ENCODE measurements at regions not wholly inside any gene's neighbourhood (a gene's known extent, or its start where the extent isn't known, plus 50 kb on each side); places are given as distances from the start of the nearest gene placed in this dataset.

DNA sequence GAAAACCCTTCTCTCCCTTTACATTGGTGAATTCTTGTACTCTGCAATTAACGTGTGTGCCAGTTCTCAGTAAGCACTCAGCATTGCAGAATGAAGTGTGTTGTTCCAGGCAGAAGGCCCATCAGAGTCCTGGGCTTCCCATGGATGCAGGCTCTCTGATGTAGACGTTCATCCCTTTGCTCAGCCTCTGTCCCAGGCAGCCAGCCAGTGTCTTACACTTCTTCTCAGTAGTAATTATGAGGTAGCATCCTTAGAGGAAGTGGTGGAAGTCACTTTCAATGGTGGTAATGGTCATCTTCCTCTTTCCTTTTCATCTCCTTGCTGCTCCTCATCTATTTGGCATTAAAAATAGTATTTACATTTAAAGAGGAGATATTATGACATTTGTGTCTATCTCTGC lies 66.7 kb upstream of the FYN start:
- Histone ChIP-seq H3K4me1 (ENCODE audit: control insufficient read depth, extremely low read depth, insufficient read depth, low read length) (peaks cover 6% of the 10 kb centered on the region), H3K36me3 (ENCODE audit: control insufficient read depth, insufficient read depth, low read length) (no peaks in the 10 kb centered on the region), H3K27me3 (ENCODE audit: control insufficient read depth, insufficient read depth, low read length) (no peaks in the 10 kb centered on the region), H3K9ac (ENCODE audit: insufficient read depth, low read length) (no peak overlapping the region), H3K27ac (ENCODE audit: insufficient read depth, low read length) (no peak overlapping the region), H3K4me2 (ENCODE audit: extremely low read depth, insufficient read depth, low read length) (no peak overlapping the region), H4K20me1 (ENCODE audit: control insufficient read depth, extremely low read depth, insufficient read depth, low read length) (no peaks in the 10 kb centered on the region), H2AFZ (ENCODE audit: low read length) (no peak overlapping the region), H3K4me3 (replicated peaks in 1 of 4; ENCODE audit: control extremely low read depth in 1 of 4, insufficient read depth in 1 of 4, low read depth in 3 of 4, low read length in 4 of 4) (no peak overlapping the region), H3K79me2 (ENCODE audit: control insufficient read depth, insufficient read depth, low read length) (no peaks in the 10 kb centered on the region), H3K9me3 (ENCODE audit: control insufficient read depth, insufficient read depth, low read depth, low read length) (no peaks in the 10 kb centered on the region)
- DNase-seq (ENCODE audit: low read depth in 2 of 2): peak in 1 of 2 donors; percentile 26
- TF ChIP-seq EZH2 (IDR thresholded peaks at IDR 0.05; ENCODE audit: low read length, missing control alignments): no peak
- TF ChIP-seq, protein P1, sequence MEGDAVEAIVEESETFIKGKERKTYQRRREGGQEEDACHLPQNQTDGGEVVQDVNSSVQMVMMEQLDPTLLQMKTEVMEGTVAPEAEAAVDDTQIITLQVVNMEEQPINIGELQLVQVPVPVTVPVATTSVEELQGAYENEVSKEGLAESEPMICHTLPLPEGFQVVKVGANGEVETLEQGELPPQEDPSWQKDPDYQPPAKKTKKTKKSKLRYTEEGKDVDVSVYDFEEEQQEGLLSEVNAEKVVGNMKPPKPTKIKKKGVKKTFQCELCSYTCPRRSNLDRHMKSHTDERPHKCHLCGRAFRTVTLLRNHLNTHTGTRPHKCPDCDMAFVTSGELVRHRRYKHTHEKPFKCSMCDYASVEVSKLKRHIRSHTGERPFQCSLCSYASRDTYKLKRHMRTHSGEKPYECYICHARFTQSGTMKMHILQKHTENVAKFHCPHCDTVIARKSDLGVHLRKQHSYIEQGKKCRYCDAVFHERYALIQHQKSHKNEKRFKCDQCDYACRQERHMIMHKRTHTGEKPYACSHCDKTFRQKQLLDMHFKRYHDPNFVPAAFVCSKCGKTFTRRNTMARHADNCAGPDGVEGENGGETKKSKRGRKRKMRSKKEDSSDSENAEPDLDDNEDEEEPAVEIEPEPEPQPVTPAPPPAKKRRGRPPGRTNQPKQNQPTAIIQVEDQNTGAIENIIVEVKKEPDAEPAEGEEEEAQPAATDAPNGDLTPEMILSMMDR (conservative IDR thresholded peaks at IDR 0.05 in 1 of 2, IDR thresholded peaks at IDR 0.05 in 1 of 2; ENCODE audit: low read depth in 1 of 2, low read length in 2 of 2): no peak

DNA sequence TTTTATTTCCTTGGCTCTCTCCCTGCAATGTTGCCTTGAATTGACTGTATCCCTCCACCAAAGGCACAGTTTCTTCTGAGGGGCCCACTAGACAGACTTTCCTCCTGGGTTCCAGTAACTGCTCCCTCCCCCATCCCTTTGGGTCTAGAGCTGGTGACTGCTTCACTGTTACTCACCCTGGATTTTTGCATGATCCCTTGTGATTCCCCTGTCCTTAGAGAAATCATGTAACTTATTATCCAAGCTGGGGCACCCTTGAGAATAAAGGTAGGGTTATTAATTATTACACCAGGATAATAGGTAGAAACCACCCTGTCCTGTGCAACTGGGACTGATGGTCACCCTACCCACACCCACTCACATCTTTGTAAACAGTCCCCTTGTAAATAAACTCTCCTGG lies 67.5 kb upstream of the FYN start:
- H3K4me3 ChIP-seq (replicated peaks in 1 of 4; ENCODE audit: control extremely low read depth in 1 of 4, insufficient read depth in 1 of 4, low read depth in 3 of 4, low read length in 4 of 4): no peak overlapping the region
- no peak overlapping the region for H2AFZ ChIP-seq (ENCODE audit: low read length)
- no peaks in the 10 kb centered on the region for H3K79me2 ChIP-seq (ENCODE audit: control insufficient read depth, insufficient read depth, low read length)
- H3K9me3 ChIP-seq (ENCODE audit: control insufficient read depth, insufficient read depth, low read depth, low read length): no peaks in the 10 kb centered on the region
- no peaks in the 10 kb centered on the region for H3K36me3 ChIP-seq (ENCODE audit: control insufficient read depth, insufficient read depth, low read length)
- no peaks in the 10 kb centered on the region for H4K20me1 ChIP-seq (ENCODE audit: control insufficient read depth, extremely low read depth, insufficient read depth, low read length)
- TF ChIP-seq, protein P1 (conservative IDR thresholded peaks at IDR 0.05 in 1 of 2, IDR thresholded peaks at IDR 0.05 in 1 of 2; ENCODE audit: low read depth in 1 of 2, low read length in 2 of 2): no peak
- H3K4me2 ChIP-seq (ENCODE audit: extremely low read depth, insufficient read depth, low read length): no peak overlapping the region
- H3K27ac ChIP-seq (ENCODE audit: insufficient read depth, low read length): no peak overlapping the region
- peaks cover 6% of the 10 kb centered on the region for H3K4me1 ChIP-seq (ENCODE audit: control insufficient read depth, extremely low read depth, insufficient read depth, low read length)
- H3K27me3 ChIP-seq (ENCODE audit: control insufficient read depth, insufficient read depth, low read length): no peaks in the 10 kb centered on the region
- no peak for DNase-seq (ENCODE audit: low read depth in 2 of 2)
- no peak overlapping the region for H3K9ac ChIP-seq (ENCODE audit: insufficient read depth, low read length)

DNA sequence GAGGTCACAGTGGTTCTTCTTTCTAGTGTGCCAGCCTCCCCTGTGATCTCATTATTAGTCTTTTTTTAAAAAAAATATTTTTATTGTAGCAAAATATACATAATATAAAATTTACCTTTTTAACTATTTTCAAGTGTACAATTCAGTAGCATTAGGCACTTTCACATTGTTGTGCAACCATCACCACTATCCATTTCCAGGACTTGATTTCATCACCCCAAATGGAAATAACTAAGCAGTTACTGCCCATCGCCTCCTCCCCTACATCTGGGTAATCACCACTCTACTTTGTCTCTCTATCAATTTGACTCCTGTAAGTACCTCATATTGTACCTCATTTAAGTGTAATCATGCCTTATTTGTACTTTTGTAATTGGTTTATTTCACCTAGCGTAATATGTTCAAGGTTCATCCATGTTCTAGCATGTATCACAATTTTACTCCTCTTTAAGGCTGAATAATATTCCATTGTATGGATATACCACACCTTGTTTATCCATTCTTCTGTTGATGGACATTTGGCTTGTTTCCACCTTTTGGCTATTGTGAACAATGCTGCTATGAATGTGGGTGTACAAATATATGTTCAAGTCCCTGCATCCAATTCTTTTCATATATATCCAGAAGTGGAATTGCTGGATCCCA lies 68.6 kb upstream of the FYN start:
- peak in 1 of 2 donors; percentile 59 for DNase-seq (ENCODE audit: low read depth in 2 of 2)
- H2AFZ ChIP-seq (ENCODE audit: low read length): no peak overlapping the region
- H3K4me1 ChIP-seq (ENCODE audit: control insufficient read depth, extremely low read depth, insufficient read depth, low read length): peaks cover 6% of the 10 kb centered on the region
- no peaks in the 10 kb centered on the region for H3K79me2 ChIP-seq (ENCODE audit: control insufficient read depth, insufficient read depth, low read length)
- TF ChIP-seq, protein P1 (conservative IDR thresholded peaks at IDR 0.05 in 1 of 2, IDR thresholded peaks at IDR 0.05 in 1 of 2; ENCODE audit: low read depth in 1 of 2, low read length in 2 of 2): no peak
- no peak for TF ChIP-seq EZH2 (IDR thresholded peaks at IDR 0.05; ENCODE audit: low read length, missing control alignments)
- no peak overlapping the region for H3K4me3 ChIP-seq (replicated peaks in 1 of 4; ENCODE audit: control extremely low read depth in 1 of 4, insufficient read depth in 1 of 4, low read depth in 3 of 4, low read length in 4 of 4)
- no peak overlapping the region for H3K9ac ChIP-seq (ENCODE audit: insufficient read depth, low read length)
- no peaks in the 10 kb centered on the region for H4K20me1 ChIP-seq (ENCODE audit: control insufficient read depth, extremely low read depth, insufficient read depth, low read length)
- no peak overlapping the region for H3K4me2 ChIP-seq (ENCODE audit: extremely low read depth, insufficient read depth, low read length)
- no peaks in the 10 kb centered on the region for H3K27me3 ChIP-seq (ENCODE audit: control insufficient read depth, insufficient read depth, low read length)
- no peaks in the 10 kb centered on the region for H3K9me3 ChIP-seq (ENCODE audit: control insufficient read depth, insufficient read depth, low read depth, low read length)
- H3K27ac ChIP-seq (ENCODE audit: insufficient read depth, low read length): no peak overlapping the region
- no peaks in the 10 kb centered on the region for H3K36me3 ChIP-seq (ENCODE audit: control insufficient read depth, insufficient read depth, low read length)

Data from fibroblast of lung (primary cell).